ENCODE measurements at regions not wholly inside any gene's neighbourhood (a gene's known extent, or its start where the extent isn't known, plus 50 kb on each side); places are given as distances from the start of the nearest gene placed in this dataset.

DNA sequence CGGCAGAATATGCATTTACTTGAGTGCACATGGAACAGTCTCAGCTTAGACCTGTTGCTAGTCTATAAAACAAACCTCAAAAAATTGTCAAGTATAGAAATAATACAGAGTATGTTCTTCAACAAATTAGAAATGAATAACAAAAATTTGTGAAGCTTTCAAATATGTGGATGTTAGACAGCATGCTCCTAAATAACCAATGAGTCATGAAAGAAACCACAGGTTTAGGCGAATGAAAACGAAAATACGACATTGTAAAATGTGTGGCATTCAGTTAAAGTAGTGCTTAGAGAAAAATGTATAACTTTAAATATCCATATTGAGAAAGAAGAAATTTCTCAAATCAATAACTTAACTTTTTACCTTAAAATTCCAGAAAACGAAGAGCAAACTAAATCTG, 760.0 kb upstream of the SORCS1 start:
- DNase-seq (ENCODE audit: low read depth in 4 of 4, low spot score in 2 of 4), result no peak

DNA sequence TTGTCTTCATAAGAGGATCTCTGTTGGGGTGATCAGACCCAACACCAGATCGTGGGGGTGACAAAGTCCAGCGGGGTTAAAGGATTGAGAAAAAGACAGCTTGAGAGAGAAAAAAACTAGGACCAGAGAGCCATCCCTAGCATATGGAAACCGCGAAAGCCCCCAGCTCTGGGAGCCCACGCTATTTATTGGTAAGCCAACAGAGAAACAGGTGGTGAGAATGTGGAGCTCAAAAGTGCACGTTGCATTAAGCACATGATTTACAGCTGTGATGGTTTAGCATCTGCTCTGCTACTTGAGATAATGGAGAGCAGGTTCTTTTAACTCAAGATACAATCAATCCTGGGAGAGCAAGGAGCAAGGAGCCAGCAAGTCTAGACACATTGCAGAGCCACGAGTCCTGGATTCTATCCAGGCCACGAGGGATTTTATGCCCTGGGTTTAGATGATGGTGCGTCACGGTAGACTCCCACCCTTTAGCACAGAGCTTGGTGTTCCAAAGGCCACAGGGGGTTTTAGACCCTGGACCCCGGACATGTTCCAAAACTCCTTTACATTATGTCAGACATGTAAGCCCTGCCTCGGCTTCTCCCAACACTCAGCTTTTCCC, 755.2 kb upstream of the SORCS1 start:
- DNase-seq (ENCODE audit: low read depth in 4 of 4, low spot score in 2 of 4), result no peak

DNA sequence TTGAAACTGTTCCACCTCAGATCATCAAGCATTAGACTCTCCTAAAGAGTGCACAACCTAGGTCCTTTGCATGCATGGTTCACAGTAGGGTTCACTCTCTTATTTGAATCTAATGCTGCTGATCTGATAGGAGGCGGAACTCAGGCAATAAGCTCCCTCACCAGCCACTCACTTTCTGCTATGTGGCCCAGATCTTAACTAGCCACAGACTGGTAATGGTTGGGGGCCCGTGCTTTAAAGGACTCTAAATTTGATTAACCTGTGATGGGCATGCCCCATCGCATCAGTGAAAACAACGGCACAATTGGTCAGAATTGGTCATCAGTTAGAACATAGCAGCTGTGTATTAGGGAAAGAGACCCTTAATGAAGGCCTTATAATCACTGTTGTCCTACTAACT, 753.7 kb upstream of the SORCS1 start:
- DNase-seq (ENCODE audit: low read depth in 4 of 4, low spot score in 2 of 4), result no peak

DNA sequence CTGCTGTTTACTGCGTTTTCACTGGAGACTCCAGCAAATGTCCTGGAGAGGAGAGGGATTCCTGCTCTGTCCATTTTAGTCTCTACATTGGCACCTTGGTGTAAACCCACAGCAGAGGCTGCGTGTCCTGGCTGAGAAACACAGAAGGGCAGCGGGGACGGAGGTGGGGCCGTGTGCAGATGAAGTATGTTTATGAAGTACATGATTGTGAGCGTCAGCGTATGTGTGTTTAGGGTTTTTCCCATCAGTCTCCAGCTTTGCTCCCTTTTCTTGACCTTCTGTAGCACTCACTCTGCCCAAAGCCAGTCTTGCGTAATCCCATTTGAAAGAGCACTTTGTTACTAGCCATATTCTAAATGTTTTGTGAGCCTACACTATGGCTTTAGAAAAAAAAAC, 750.7 kb upstream of the SORCS1 start:
- DNase-seq (ENCODE audit: low read depth in 4 of 4, low spot score in 2 of 4), result peak in 2 of 4 donors; percentile 4 to 10

DNA sequence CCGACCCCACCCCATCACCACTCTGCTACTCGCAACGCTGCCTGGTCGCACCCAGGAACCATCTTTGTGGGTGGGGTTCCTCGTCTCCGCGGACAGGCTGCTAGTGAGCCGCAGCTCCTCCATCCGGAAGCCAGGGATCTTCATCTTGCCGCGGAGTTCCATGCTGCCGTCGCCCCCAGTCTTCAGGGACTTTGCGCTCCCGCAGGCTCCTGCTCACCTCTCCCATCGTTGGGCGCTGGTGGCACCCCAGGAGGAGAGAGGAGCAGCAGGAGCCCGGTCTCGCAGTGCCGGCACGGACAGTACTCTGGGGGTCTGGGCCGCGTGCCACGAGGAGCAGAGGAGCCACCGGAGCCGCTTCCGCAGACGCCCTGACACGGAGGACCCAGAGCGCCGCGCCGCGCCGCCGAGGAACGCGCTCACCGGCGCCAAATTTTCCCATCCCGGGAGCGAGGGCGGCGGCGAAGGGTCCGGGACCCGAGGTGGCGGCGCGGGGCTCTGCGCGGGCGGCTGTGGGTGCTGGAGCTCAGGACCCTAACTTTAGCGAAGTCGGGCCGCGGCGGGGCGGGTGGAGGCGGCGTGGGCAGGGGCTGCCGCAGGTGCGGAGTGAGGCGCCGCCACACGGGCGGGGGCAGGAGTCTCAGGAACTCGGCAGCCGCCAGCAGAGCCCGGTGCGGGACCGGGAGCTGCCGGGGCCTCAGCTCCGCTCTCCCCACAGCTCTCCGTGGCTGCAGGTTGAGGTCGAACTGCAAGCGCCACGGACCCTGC, 750.1 kb upstream of the SORCS1 start:
- DNase-seq (ENCODE audit: low read depth in 4 of 4, low spot score in 2 of 4), result peak in 2 of 4 donors; percentile 20 to 24

DNA sequence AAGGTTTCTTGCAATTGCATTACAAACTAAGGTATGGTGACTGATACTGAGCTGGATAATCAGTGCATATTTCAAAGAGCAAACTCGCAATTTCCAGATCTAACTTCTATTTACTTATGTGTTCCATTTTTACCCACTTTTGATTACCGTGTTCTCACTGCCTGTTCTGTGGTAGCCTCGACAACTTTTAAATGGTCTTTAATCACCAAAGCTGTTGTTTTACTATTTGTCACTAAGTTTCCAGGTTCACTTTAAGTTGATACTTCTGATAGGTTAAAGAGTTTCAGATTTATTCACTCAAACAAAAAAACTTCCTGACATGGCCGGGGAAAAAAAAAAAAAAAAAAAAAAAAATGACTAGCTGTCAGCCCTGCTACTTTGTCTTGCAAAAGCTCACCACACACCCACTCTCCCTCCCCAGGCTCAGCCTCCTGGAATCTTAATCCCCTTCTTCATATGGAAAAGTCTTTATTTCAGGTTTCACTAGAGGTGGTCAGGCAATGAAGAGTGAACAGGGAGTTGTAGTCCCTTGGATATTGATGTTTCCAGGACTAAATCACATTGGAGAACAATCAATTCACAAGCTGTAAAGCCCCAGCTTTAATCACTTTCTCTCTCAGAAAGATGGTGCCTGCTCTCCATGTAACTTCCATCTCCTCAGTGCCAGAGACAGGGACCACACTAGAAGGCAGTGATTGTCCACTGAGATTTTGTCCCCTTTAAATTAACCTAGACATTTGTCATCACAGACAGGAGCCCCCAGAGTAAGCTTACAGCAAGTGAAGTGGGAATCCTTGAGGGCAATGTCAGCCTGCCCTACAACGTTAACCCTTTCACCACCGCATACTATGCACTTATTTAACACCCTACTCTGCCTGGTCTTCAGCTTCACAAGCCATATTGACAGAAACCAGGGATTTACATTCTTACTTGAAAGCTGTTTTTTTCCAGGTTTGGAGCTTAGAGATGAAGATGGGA, 749.1 kb upstream of the SORCS1 start:
- DNase-seq (ENCODE audit: low read depth in 4 of 4, low spot score in 2 of 4), result no peak

DNA sequence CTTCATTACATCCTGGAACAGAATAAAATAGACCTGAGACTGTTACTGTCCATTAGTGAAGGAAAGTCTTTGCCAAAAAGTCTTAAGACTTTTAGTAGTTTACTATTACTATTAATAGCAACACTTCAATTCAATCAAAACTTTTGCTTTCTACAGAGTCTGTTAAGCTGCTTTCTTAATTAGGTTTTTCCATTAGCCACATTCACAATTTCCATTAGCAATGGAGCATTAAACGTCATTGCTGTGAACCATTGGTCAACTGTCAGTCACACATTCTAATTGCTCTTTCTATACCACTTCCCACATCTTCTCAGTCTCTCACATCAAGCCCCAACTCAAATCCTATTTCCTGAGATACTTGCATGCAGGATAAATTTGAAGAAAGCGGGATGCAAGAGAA, 736.6 kb upstream of the SORCS1 start:
- no peak for DNase-seq (ENCODE audit: low read depth in 4 of 4, low spot score in 2 of 4)

DNA sequence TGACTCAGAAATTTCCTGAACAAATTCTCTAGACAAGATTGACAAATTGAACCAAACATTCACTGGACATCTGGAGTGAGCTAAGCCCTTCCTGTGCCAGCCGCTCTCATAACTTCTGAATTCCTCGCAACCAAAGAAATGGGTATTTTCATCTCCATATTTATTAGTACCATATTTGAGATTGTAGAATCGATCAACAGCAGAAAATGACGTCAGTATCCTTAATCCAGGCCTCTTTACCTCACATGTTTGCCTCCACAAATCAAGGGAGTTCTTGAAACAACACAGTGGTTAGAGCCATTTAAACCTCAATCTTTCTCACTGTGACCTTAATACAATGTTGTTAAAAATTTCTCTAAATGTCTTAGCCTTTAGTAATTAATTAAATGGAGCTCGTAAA, 735.6 kb upstream of the SORCS1 start:
- DNase-seq (ENCODE audit: low read depth in 4 of 4, low spot score in 2 of 4), result no peak

DNA sequence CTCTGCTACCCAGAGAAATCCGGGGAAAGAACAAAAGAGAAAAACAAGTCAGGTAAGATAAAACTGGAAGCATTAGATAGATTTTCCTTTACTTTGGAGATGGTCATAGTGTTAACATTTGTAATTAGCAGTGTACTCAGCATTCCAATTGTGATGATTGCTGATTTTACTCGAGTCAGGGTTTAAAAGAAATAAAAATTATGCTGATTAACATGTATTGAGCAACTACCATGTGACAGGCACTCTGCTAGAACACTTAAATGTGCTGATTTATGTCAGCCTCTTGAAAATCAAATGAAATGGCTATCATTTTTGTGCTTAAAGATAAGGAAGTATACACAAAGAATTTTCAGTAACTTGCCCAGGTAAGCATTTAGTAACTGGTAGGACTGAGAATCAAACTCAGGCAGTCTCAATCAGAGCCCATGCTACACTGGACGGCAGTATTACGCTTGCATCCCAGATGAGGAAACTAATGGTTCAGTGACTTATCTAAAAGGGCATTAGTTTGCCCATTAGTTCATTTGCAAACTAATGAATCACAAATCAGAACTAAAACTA, 735.1 kb upstream of the SORCS1 start:
- no peak for DNase-seq (ENCODE audit: low read depth in 4 of 4, low spot score in 2 of 4)

DNA sequence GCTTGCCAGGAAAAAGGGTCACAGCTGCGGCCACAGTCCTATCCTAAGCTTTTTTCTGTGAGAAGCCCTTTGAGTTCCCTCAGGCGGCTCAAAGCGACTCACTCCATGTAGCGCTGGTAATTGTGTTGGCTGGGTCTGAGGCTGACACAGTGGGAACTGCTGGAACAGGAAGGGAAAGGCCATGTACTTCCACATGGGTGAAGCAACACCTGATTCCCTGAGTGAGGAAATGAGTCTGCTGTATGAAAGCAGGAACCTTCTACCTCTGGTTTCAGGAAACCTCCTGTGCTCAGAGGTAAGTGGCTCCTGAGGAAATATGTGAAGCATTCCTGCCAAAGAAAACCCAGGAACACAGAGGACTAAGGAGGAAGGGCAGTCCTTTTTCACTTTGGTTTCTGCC, 734.6 kb upstream of the SORCS1 start:
- no peak for DNase-seq (ENCODE audit: low read depth in 4 of 4, low spot score in 2 of 4)

DNA sequence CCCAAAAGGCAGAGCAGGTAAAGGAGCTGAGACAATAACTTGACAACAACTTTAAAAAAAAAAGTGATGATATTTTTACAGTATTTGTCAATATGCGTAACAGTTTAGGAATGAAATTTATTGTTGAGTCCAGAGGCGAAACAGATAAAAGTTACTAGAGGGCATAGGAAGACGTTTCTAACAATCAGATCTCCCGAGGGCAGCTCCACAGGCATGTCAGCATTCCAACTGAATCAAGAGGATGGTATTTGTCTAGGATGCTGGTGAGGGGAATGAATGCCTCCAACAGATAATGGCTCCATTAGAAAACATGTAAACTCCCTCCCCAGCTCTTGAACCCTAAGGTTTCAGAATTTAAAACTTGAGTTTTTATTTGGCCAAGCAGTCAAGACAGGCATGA, 733.9 kb upstream of the SORCS1 start:
- no peak for DNase-seq (ENCODE audit: low read depth in 4 of 4, low spot score in 2 of 4)

DNA sequence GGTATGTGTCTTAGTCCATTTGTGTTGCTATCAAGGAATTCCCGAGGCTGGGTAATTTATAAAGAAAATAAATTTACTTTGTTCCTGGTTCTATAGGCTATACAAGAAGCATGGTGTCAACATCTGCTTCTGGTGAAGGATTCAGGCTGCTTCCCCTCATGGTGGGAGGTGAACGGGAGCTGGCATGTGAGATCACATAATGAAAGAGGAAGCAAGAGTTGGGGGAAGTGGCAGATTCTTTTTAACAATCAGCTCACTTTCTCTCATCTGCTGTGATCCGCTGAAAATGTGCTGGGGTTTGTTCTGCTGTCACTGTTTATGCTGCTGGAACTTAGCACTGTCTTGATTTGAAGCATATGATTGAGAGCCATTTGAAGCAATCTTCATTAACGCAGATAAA, 730.0 kb upstream of the SORCS1 start:
- DNase-seq (ENCODE audit: low read depth in 4 of 4, low spot score in 2 of 4), result no peak

DNA sequence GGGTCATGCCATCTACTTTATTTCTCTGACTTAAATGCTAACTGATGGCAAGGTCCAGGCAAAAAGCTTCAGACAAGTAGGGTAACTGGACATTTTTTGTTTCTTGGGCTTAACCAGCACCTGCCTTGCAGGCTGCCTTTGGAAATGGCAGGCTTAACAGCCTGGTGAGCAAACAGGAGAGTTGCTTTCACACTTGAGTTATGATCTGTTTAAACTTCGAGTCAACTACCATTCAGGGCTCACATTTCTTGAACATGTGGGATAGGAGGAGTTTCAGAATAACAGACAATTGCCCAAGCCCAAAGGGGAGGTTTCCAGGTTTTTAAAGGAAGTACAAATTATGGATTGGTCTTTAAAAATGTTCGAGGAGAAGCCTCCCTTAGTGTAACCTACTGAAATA, 724.6 kb upstream of the SORCS1 start:
- DNase-seq (ENCODE audit: low read depth in 4 of 4, low spot score in 2 of 4), result no peak

DNA sequence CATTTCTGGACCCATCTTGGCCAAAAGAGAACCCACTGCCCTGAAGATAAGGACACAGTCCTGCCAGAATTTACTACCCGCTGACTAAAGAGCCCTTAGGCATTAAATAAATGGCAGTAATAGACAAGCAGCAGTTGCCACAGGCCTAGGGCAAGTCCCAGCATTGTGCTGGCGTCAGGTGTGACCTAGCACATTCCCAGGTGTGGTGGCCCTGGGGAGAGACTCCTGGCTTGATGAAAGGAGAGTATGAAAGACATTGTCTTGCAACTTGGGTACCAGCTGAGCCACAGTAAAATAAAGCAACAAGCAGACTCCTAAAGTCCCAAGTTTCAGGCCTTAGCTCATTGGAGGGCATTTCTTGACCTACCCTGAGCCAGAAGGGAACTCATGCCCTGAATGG, 715.7 kb upstream of the SORCS1 start:
- no peak for DNase-seq (ENCODE audit: low read depth in 4 of 4, low spot score in 2 of 4)

DNA sequence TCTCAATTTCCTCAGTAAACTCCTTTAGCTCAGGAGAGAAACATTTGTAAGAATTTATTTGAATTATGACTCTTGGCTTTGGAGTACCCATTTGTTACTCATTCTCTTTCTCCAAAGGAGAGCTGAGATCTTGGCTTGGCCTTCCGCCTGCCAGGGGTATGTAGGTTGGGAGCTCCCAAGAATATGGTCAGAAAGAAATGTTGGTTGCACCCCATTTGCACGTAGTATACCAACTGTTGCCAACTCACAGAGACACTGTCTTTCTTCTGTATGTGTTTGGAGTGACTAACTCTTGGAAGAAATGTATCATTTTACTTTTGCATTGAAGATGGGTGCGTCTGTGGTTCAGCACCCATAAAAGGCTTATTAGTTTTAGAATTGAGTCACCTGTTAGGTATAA, 708.5 kb upstream of the SORCS1 start:
- no peak for DNase-seq (ENCODE audit: low read depth in 4 of 4, low spot score in 2 of 4)

DNA sequence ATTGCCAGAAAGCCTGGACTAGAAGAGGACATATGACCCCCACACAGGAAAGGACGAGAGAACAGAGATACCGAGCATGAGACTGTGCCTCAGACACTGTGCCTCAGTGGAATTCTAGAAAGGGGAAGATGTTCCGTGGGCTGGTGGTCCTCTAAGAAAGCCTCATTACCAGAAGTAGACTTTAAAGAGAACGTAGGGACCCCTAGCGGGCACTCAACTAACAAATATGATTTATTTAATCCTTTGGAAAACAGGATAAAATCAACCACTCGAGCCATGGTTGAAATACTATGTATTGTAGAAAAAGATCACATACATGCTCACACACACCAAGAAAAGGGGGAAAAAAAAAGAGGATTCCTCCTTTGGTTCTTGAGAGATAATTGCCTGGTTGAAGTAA, 701.2 kb upstream of the SORCS1 start:
- no peak for DNase-seq (ENCODE audit: low read depth in 4 of 4, low spot score in 2 of 4)

DNA sequence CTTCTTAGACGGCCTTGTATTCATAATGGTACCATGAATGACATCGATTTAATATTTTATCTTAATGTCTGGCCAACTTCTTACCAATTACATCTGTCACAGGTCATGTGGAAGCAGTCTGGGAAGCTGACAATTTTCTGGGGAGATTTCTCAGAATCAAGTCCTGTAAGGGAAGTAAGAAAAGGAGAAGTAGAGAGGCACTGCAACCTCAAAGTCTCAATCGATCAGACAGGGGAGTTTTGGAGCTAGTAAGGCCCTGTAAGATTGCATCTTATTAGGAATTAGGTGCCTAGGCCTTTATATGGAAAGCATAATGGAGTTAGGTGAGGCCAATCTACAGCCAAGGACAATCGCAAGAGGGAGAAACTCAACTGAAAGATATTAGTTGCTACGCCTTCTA, 694.6 kb upstream of the SORCS1 start:
- no peak for DNase-seq (ENCODE audit: low read depth in 4 of 4, low spot score in 2 of 4)

DNA sequence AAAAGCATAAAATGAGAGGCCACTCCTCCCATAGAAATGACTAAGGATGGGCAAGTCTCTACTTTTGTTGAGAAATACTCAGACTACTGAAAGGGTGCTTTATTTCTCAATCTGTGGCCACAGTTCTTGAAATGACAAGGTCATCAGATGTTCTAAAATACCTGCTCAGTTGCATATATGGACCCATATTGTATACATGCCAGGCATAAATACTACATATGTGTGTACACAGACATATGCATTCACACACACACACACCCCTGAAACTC, 691.5 kb upstream of the SORCS1 start:
- DNase-seq (ENCODE audit: low read depth in 4 of 4, low spot score in 2 of 4), result no peak

DNA sequence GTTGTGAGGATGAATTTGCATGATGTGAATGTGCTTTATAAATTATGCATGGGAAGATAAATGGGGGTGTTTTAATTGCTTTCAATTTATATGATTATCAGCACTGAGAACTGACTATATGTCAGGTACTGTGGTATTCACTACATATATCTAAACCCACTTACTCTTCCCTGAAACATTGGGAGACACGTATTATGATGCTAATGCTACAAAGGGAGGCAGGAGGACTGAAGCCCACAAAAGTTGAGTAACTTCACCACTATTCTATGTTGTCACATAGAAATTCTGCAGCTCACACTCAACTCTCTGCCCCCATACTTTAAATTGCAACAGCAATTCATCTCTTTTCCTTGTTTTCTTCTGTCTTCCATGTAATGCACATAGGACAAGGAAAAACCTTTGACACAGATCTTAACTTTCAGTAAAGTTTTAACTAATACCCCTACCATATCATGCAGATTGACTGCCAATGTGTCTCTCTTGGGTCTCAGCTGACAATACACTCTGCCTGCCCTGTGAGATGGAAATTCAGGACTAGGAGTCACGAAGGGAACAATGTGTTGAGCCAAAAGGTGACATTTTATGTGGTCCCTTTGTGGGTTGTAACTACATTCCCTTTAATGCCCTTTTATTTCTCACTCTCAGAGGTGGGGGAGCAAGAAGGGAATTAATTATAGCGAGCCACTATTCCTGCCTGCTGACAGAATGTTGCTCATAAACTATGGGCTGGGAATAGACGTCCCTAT, 691.0 kb upstream of the SORCS1 start:
- DNase-seq (ENCODE audit: low read depth in 4 of 4, low spot score in 2 of 4), result no peak

DNA sequence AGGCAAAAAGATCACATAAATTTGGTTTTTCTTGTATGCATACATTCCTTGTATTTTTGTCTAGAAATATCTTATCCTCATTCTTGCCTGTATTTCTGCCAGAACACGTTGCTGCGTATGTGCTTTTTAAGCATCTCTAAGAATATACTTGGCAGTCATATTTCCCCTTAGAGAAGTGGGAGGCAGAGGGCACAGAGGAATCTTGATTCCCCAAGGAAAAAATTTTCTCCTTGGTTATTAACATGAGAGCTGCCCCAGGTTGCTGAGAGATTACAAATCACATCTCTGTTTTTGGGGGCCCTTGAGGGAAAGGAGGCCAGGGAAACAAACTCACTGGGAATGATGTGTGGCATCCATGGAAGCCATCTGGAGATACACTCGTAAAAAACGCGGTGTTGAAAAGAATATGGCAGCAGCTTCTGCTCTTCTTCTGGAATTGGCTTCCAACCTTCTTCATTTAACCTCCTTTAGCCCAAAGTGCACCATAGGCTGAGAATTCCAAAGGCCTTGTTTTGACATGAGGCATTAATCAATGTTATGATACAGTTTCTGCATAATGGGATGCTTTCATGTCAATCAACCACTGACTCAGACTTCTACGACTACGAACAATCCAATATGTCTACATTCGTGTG, 684.3 kb upstream of the SORCS1 start:
- no peak for DNase-seq (ENCODE audit: low read depth in 4 of 4, low spot score in 2 of 4)

Data from left renal cortex interstitium (tissue), 4 donors.